ENCODE measurements at regions not wholly inside any gene's neighbourhood (a gene's known extent, or its start where the extent isn't known, plus 50 kb on each side); places are given as distances from the start of the nearest gene placed in this dataset.

DNA sequence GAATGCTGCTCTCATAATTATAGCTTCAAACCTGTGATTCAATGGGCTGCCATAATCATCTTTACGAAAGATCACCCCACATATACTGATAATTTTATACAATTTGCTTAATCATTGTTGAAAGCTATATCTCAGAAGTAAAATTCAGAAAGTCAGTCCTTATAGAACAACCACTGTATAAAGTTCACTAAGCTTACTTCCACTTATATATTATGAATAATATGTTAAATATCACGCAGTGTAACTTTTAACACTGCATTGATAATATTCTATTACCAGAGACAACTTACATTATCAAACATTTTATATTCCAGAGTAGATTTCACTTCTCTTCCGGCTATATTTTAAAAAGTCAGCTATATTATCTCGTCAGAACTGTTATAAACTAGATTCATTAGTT, 550.1 kb upstream of the PCDH20 start:
- no peak for TF ChIP-seq MXD4 (CRISPR knock-in tag; IDR thresholded peaks at IDR 0.05)
- TF ChIP-seq KAT2B (IDR thresholded peaks at IDR 0.05; ENCODE audit: borderline replicate concordance, low read depth, low read length), result no peak
- TF ChIP-seq, protein P1, sequence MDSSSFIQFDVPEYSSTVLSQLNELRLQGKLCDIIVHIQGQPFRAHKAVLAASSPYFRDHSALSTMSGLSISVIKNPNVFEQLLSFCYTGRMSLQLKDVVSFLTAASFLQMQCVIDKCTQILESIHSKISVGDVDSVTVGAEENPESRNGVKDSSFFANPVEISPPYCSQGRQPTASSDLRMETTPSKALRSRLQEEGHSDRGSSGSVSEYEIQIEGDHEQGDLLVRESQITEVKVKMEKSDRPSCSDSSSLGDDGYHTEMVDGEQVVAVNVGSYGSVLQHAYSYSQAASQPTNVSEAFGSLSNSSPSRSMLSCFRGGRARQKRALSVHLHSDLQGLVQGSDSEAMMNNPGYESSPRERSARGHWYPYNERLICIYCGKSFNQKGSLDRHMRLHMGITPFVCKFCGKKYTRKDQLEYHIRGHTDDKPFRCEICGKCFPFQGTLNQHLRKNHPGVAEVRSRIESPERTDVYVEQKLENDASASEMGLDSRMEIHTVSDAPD (CRISPR knock-in tag; IDR thresholded peaks at IDR 0.05), result no peak
